ENCODE measurements at regions not wholly inside any gene's neighbourhood (a gene's known extent, or its start where the extent isn't known, plus 50 kb on each side); places are given as distances from the start of the nearest gene placed in this dataset.

DNA sequence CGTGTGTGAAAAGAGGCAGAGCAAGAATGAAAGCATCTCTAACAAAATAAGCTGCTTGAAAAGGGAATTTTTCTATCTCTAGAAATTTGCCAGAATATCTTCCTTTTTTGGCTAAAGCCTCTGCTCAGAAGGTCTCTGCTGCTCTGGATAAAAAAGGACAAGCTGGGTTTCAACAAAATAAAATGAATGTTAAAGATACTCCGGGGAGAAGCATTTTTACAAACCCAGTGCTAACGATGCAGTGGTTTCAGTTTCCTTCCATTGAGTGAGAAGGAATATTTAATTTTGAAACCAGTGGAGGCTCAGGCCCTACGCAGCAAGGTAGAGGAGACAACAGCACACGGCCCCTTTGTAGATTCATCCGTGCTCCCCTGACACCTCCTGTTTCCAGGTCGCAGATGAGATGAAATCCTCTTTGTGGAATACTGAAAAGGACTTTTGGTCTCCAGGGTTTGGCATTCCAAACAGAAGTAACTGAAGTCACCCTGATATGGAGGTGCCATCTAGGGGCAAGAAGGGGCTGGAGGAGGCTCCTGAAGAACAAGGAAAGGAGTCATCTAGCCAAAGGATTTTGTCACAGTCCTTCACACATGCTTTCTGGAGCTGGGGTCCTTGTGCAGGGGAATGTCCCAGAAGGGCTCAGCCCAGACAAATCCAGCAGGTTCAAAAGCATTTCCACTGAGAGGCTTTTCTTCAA is 65.7 kb upstream of the SYT6 start:
- no peak for DNase-seq

DNA sequence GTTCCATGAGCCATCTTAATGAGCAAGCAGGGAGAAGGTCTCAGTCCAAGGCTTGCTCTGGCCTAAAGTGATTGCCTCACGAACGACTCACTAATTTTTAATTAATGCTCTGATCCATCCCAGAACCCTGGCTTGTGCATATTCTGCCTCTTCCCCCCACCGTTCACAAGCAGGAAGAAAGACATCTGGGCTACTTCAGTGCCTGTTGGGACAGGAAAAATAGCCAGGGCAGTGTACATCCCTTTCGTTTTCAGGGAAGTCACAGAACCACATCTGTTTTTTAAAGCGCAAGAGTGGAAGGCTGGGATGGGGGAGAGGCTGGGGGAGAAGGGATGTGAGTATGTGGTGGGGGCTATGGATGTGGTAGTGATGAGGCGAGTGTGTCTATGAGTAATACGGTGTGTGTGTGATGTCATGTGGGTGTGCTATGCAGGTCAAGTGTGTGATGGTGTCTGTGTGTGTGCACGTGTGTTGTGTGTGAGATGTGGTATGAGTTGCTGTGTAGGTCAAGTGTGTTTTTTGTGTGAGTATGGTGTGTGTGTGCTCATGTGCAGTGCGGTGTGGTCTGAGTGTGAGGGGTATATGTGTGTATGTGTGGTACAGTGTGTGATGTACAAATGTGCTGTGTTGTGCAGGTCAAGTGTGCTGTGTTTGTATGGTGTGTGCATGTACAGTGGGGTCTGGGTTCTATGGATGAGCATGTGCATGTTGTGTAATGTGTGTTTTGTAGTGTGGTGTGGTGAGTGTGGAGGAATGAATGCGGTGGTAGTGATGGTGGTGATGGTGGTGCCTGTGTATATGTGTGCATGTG is 64.9 kb upstream of the SYT6 start:
- no peak for DNase-seq

DNA sequence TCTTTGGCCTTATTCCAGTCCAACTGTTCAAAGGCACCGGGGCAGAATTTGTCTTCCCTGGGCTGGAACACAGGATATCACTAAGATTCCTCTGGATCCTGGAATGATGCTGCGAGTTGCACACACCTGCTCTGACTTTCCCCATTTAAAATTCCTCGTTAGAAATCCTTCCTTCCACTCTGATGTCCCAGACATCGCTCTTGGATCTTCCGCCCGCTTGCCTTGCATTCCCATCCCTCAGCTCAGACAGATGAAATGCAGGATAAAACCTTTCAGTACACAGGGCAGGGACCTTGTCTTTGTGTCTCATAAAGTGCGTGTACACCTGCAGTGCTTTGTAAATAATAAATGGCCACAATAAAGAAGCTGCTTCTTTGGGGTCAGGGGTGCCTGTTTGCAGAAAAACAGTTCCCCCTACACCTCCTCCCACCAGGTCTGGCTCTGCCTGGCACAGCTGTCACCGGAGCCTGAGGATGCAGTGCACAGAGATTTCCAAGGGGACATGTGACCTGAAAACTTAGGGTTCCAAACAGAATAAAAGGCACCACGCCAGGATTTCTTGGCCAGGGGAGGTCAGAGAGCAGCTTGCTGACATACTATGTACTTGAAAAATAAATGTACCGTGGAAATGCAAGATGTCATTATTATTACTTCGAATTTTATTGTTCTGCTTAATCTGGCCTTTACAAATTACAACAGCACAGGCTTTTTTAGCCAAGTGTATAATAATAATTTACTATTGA is 62.9 kb upstream of the SYT6 start:
- no peak for DNase-seq

GRCh38 chr1:114215436-114215835 is 61.8 kb upstream of the SYT6 start:
- DNase-seq: peak in 1 of 2 experiments; percentile 31

DNA sequence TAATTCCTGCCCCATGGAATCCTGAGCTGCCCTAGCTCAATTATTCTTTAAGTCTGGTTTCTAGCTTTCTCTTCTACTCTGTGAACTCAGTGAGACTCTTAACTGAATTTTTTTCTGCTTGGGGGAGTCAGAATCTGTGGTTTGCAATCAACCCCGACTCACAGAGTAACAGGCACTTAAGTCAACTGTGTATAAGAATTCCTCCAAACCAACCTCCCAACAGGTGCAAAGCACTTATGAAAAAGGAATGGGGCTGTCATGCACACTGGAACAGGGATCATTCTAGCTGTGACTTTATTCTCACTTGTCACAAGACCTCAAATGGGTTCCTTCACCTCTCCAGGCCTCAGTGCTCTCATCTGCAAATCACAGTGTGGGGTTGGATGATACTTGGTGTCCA is 60.3 kb upstream of the SYT6 start:
- DNase-seq: no peak

DNA sequence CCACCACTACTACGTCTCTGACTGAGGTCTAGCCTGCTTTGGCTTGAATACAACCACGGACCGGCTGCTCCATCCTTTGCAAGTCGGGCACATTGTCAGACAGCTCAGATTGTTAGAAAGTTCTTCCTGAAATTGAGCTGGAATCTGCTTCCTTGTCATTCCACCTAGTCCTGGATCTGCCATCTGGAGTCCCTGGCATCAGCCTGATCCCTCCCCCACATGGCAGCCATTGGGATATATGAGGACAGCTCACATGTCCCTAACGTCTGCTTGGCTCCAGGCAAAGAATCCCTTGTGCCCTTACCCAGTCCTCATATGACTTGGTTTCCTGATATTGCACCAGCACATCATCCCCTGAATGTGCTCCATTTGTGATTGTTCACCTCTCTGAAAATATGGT is 56.3 kb upstream of the SYT6 start:
- DNase-seq: no peak

- peak; percentile 59 to 66 for DNase-seq
Observed at GRCh38 chr1:114208714-114209113, 55.0 kb upstream of the SYT6 start.

DNA sequence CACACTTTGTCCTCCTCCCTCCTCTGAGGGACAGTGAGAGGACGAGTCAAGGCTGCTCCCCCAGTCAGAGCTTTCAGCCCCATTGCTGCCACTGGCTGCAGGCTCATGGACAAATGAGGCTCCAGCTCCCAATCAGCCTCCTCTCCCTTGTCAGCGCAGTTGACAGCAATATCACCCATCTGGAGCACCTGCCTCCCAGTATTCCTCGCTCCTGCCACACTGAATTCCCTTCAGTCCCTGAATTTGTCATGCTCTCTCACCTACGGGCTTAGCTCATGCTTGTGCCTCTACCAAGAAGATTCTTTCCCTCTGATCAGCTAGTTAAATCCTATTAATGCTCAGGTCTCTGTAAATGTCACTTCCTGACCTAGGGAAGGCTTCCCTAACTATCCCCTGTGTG is 54.4 kb upstream of the SYT6 start:
- DNase-seq: no peak

DNA sequence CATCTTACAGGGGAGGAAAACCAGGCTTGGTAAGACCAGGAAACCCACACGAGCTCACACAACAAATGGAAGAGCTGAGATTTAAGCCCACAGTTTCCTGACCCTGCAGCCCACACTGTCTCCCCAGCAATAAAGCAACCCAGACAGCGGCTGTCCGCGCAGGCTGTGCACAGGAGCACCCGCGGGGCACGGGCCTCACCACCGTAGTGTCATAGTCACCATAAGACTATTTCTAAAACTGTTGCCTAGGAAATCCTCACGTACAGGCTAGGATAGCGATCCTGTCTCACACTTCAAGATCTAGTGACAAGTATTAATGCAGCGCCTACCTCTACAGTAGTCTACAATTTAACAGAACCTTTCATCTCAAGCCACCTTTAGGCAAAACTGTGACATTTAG is 54.0 kb upstream of the SYT6 start:
- no peak for DNase-seq

- DNase-seq: no peak
Observed at GRCh38 chr1:114206392-114206791, 52.7 kb upstream of the SYT6 start.

GRCh38 chr1:114203595-114204128 is 50.0 kb upstream of the SYT6 start:
- DNase-seq: no peak

Measured in AML-193 (cell line).